Smooth muscle cell (in vitro differentiated cells): ENCODE measurements at regions not wholly inside any gene's neighbourhood (a gene's known extent, or its start where the extent isn't known, plus 50 kb on each side); places are given as distances from the start of the nearest gene placed in this dataset.

Experiments used
- DNase-seq: peaks from one replicate; lab custom pipeline; 2025; ENCODE audit not compliant: unreplicated experiment; lab: John Stamatoyannopoulos, UW
- H2AFZ ChIP-seq: fragments of 200-600 bp; sonication (generic); 2 replicates; pipeline ENCODE4 v1.6.0; 2016; ENCODE audit warnings: antibody characterized with exemption, low read depth, mild to moderate bottlenecking
- H3F3A ChIP-seq: fragments of 200-600 bp; sonication (generic); 2 replicates; pipeline ENCODE4 v1.6.0; 2017; ENCODE audit warnings: antibody characterized with exemption, low read depth
- H3K27ac ChIP-seq: fragments of 200-600 bp; sonication (generic); 2 replicates; pipeline ENCODE4 v1.5.1; 2016; ENCODE audit warnings: low read depth, mild to moderate bottlenecking
- H3K27me3 ChIP-seq: fragments of 200-600 bp; sonication (generic); 2 replicates; pipeline ENCODE4 v1.6.1; 2016; ENCODE audit warnings: low read depth, mild to moderate bottlenecking
- H3K36me3 ChIP-seq: fragments of 200-600 bp; sonication (generic); 2 replicates; pipeline ENCODE4 v1.5.1; 2016; ENCODE audit warnings: low read depth
- H3K4me1 ChIP-seq: fragments of 200-600 bp; sonication (generic); 2 replicates; pipeline ENCODE4 v1.5.1; 2016; ENCODE audit warnings: low read depth
- H3K4me2 ChIP-seq: fragments of 200-600 bp; sonication (generic); 2 replicates; pipeline ENCODE4 v1.6.0; 2016; ENCODE audit warnings: mild to moderate bottlenecking
- H3K4me3 ChIP-seq: fragments of 200-600 bp; sonication (generic); 2 replicates; pipeline ENCODE4 v1.5.1; 2016; ENCODE audit warnings: mild to moderate bottlenecking
- H3K79me2 ChIP-seq: fragments of 200-600 bp; sonication (generic); 2 replicates; pipeline ENCODE4 v1.6.0; 2016; ENCODE audit warnings: low read depth, mild to moderate bottlenecking
- H3K9ac ChIP-seq: fragments of 200-600 bp; sonication (generic); 2 replicates; pipeline ENCODE4 v1.6.0; 2016; ENCODE audit warnings: low read depth
- H3K9me3 ChIP-seq: fragments of 200-600 bp; sonication (generic); replicated peaks from 2 replicates; pipeline ENCODE4 v1.5.1; 2016; ENCODE audit warnings: low read depth
- H4K20me1 ChIP-seq: fragments of 200-600 bp; sonication (generic); 2 replicates; pipeline ENCODE4 v1.6.0; 2016; ENCODE audit warnings: low read depth
- CTCF ChIP-seq: fragments of 200-600 bp; sonication (generic); IDR thresholded peaks from 2 replicates; pipeline ENCODE4 v1.5.1; 2017; ENCODE audit warnings: borderline replicate concordance, mild to moderate bottlenecking, antibody characterized with exemption; ENCODE audit not compliant: insufficient read depth, poor library complexity, severe bottlenecking
- WGBS: methylation state at CpG from one replicate; pipeline ENCODE4 v1.1.7; 2016; ENCODE audit warnings: low lambda C conversion rate; 5-methylcytosine and 5-hydroxymethylcytosine counted together

GRCh38 chr1:238111081-238111480 lies 220.4 kb upstream of the ZP4 start:
- Histone ChIP-seq H3K4me1 (no peaks in the 10 kb centered on the region), H3F3A (no peaks in the 10 kb centered on the region), H3K9ac (no peak overlapping the region), H3K4me3 (no peak overlapping the region), H3K9me3 (no peaks in the 10 kb centered on the region), H4K20me1 (no peaks in the 10 kb centered on the region), H2AFZ (no peak overlapping the region), H3K27me3 (no peaks in the 10 kb centered on the region), H3K79me2 (no peaks in the 10 kb centered on the region), H3K4me2 (no peak overlapping the region), H3K27ac (no peak overlapping the region), H3K36me3 (no peaks in the 10 kb centered on the region)
- TF ChIP-seq CTCF = no peak
- no peak for DNase-seq
- WGBS = 84% methylated on average over 1 of the region's 1 CpG

GRCh38 chr1:238108417-238108816 lies 217.7 kb upstream of the ZP4 start:
- no peaks in the 10 kb centered on the region for H3K4me1 ChIP-seq
- no peak overlapping the region for H3K4me2 ChIP-seq
- no peak overlapping the region for H2AFZ ChIP-seq
- no peaks in the 10 kb centered on the region for H3K79me2 ChIP-seq
- H4K20me1 ChIP-seq = no peaks in the 10 kb centered on the region
- no peaks in the 10 kb centered on the region for H3K27me3 ChIP-seq
- 88% methylated on average over 2 of the region's 2 CpGs for WGBS
- H3K36me3 ChIP-seq = no peaks in the 10 kb centered on the region
- no peaks in the 10 kb centered on the region for H3F3A ChIP-seq
- H3K27ac ChIP-seq = no peak overlapping the region
- no peak for TF ChIP-seq CTCF
- H3K9me3 ChIP-seq = no peaks in the 10 kb centered on the region
- H3K4me3 ChIP-seq = no peak overlapping the region
- no peak overlapping the region for H3K9ac ChIP-seq
- DNase-seq = no peak

GRCh38 chr1:238107322-238107721 lies 216.6 kb upstream of the ZP4 start:
- no peak for TF ChIP-seq CTCF
- H3K27ac ChIP-seq = no peak overlapping the region
- H2AFZ ChIP-seq = no peak overlapping the region
- H3K27me3 ChIP-seq = no peaks in the 10 kb centered on the region
- WGBS = 67% methylated on average over 1 of the region's 1 CpG
- no peaks in the 10 kb centered on the region for H3K79me2 ChIP-seq
- H3K9ac ChIP-seq = no peak overlapping the region
- no peak overlapping the region for H3K4me3 ChIP-seq
- H4K20me1 ChIP-seq = no peaks in the 10 kb centered on the region
- H3F3A ChIP-seq = no peaks in the 10 kb centered on the region
- H3K4me1 ChIP-seq = no peaks in the 10 kb centered on the region
- no peaks in the 10 kb centered on the region for H3K36me3 ChIP-seq
- no peak for DNase-seq
- H3K4me2 ChIP-seq = no peak overlapping the region
- H3K9me3 ChIP-seq = no peaks in the 10 kb centered on the region

- Histone ChIP-seq H3K4me1 (no peaks in the 10 kb centered on the region), H3K27me3 (no peaks in the 10 kb centered on the region), H3K9ac (no peak overlapping the region), H3K36me3 (no peaks in the 10 kb centered on the region), H3K9me3 (no peaks in the 10 kb centered on the region), H2AFZ (no peak overlapping the region), H3K4me2 (no peak overlapping the region), H3K4me3 (no peak overlapping the region), H3K27ac (no peak overlapping the region), H3F3A (no peaks in the 10 kb centered on the region), H4K20me1 (no peaks in the 10 kb centered on the region), H3K79me2 (no peaks in the 10 kb centered on the region)
- TF ChIP-seq CTCF = no peak
- WGBS = 47% methylated on average over 2 of the region's 2 CpGs
- no peak for DNase-seq
Measured at GRCh38 chr1:238104752-238105151, 214.0 kb upstream of the ZP4 start.
